Left cardiac atrium (tissue), 4 donors: ENCODE measurements at regions not wholly inside any gene's neighbourhood (a gene's known extent, or its start where the extent isn't known, plus 50 kb on each side); places are given as distances from the start of the nearest gene placed in this dataset.

Experiments
- ATAC-seq, 2 donors: fragments of 200-7000 bp; cut with Tn5 transposase; one replicate each; pipeline ENCODE4 v1.9.1; 2020; ENCODE audit warnings: mild to moderate bottlenecking in 2 of 2, moderate library complexity in 2 of 2
- DNase-seq: peaks from one replicate; pipeline ENCODE4 v3.0.0-alpha.2; 2020
- intact Hi-C, 2 donors: fragments of 100-400 bp; cut with DNase I; formaldehyde crosslinking; loops; one replicate each; pipeline versions ENCODE4 v1.14.1 to v1.15.1; 2022 to 2023
- donor health status: DM: no; HTN: yes; CAD: no.
- donor health status: DM: no; HTN: yes; CAD: no; lungs with severe emphysema.
- donor health status: DM: yes; HTN: yes; CAD: no.
- donor health status: Dilated cardiomyopathy.

- no peak for ATAC-seq
- no peak for DNase-seq
- intact Hi-C loops = no loop called here
Measured at GRCh38 chr2:162932416-162932815, 93.8 kb upstream of the KCNH7 start.

GRCh38 chr2:162929571-162929970 lies 91.0 kb upstream of the KCNH7 start:
- no peak for ATAC-seq
- DNase-seq = no peak
- intact Hi-C loops = no loop called here

- intact Hi-C loops = no loop called here
- no peak for ATAC-seq
- no peak for DNase-seq
Measured at GRCh38 chr2:162928356-162928755, 89.8 kb upstream of the KCNH7 start.

GRCh38 chr2:162926907-162927306 lies 88.3 kb upstream of the KCNH7 start:
- no peak for DNase-seq
- ATAC-seq = no peak
- intact Hi-C loops = no loop called here

GRCh38 chr2:162926501-162926900 lies 87.9 kb upstream of the KCNH7 start:
- peak in 1 of 2 donors; percentile 68 for ATAC-seq
- intact Hi-C loops = no loop called here
- no peak for DNase-seq

- ATAC-seq (no peak), DNase-seq (no peak)
- intact Hi-C loops = no loop called here
Measured at GRCh38 chr2:162925595-162925994, 87.0 kb upstream of the KCNH7 start.

- ATAC-seq = no peak
- intact Hi-C loops = no loop called here
- no peak for DNase-seq
Measured at GRCh38 chr2:162919111-162919510, 80.5 kb upstream of the KCNH7 start.

GRCh38 chr2:162917626-162918025 lies 79.1 kb upstream of the KCNH7 start:
- intact Hi-C loops = no loop called here
- ATAC-seq = no peak
- DNase-seq = no peak

GRCh38 chr2:162916286-162916801 lies 77.8 kb upstream of the KCNH7 start:
- intact Hi-C loops = no loop called here
- DNase-seq = no peak
- no peak for ATAC-seq

- DNase-seq (no peak), ATAC-seq (no peak)
- intact Hi-C loops = no loop called here
Measured at GRCh38 chr2:162915858-162916257, 77.3 kb upstream of the KCNH7 start.

GRCh38 chr2:162914161-162914560 lies 75.6 kb upstream of the KCNH7 start:
- ATAC-seq (no peak), DNase-seq (no peak)
- intact Hi-C loops = no loop called here

- no peak for DNase-seq
- ATAC-seq = no peak
- intact Hi-C loops = no loop called here
Measured at GRCh38 chr2:162912787-162913186, 74.2 kb upstream of the KCNH7 start.

GRCh38 chr2:162908567-162908966 lies 70.0 kb upstream of the KCNH7 start:
- ATAC-seq (no peak), DNase-seq (no peak)
- intact Hi-C loops = no loop called here

GRCh38 chr2:162890690-162891311 lies 52.2 kb upstream of the KCNH7 start:
- intact Hi-C loops = loop anchor here in 1 of 2 donors (2.0 kb wide), 1 partner anchor 242 kb away; no protein-coding TSS in a partner anchor
- peak in 1 of 2 donors; percentile 47 for ATAC-seq
- no peak for DNase-seq

- DNase-seq (no peak), ATAC-seq (peak; percentile 62 to 65)
- intact Hi-C loops = no loop called here
Measured at GRCh38 chr2:162888652-162889051, 50.1 kb upstream of the KCNH7 start.
